ENCODE measurements at regions not wholly inside any gene's neighbourhood (a gene's known extent, or its start where the extent isn't known, plus 50 kb on each side); places are given as distances from the start of the nearest gene placed in this dataset.

GRCh38 chr11:35087648-35088047 lies 51.3 kb upstream of the CD44 start (continued):
- TF ChIP-seq TP53 (CRISPR knock-in tag; IDR thresholded peaks at IDR 0.05), result no peak
- TF ChIP-seq CBX2 (IDR thresholded peaks at IDR 0.05; ENCODE audit: borderline replicate concordance, low read depth), result no peak
- no peak for TF ChIP-seq HES2 (IDR thresholded peaks at IDR 0.05)
- no peak for TF ChIP-seq SMC3 (IDR thresholded peaks at IDR 0.05)
- no peak for TF ChIP-seq POLR2AphosphoS2 (conservative IDR thresholded peaks at IDR 0.05; ENCODE audit: low read length)

GRCh38 chr11:35088226-35088625 lies 50.7 kb upstream of the CD44 start:
- ChIA-PET CTCF (interaction anchor here (1.1 kb wide), 1 partner anchor 91 kb away, joined by 3 read pairs; no protein-coding TSS in a partner anchor), POLR2A (interaction anchor here (0.5 kb wide), 1 partner anchor 67 kb away, joined by 3 read pairs; no protein-coding TSS in a partner anchor)
- DNase-seq (ENCODE audit: low read depth in 1 of 2, low spot score in 1 of 2) (no peak), FAIRE-seq (no peak), ATAC-seq (no peak)
- Histone ChIP-seq H3K27ac (no peak overlapping the region; a peak in 1 of 6 replicates), H3K4me3 (no peak overlapping the region), H3K4me1 (peaks cover 15% of the 10 kb centered on the region), H3K4me2 (no peak overlapping the region), H3K9me3 (no peaks in the 10 kb centered on the region)
- WGBS (ENCODE audit: missing lambda C conversion rate), result 94% methylated on average over 2 of the region's 2 CpGs
- TF ChIP-seq ESRRA (IDR thresholded peaks at IDR 0.05; ENCODE audit: borderline replicate concordance, low read length), result no peak
- no peak for TF ChIP-seq MAFK (IDR thresholded peaks at IDR 0.05; ENCODE audit: partially characterized antibody)
- no peak for TF ChIP-seq EHF (CRISPR knock-in tag; IDR thresholded peaks at IDR 0.05)
- TF ChIP-seq POLR2A (IDR thresholded peaks at IDR 0.05; ENCODE audit: low read length), result no peak
- no peak for TF ChIP-seq FOSB (CRISPR knock-in tag; IDR thresholded peaks at IDR 0.05)
- no peak for TF ChIP-seq HOXA7 (CRISPR knock-in tag; IDR thresholded peaks at IDR 0.05)
- TF ChIP-seq PHF8 (IDR thresholded peaks at IDR 0.05; ENCODE audit: borderline replicate concordance, low read depth), result no peak
- no peak for TF ChIP-seq GATA3 (IDR thresholded peaks at IDR 0.05; ENCODE audit: borderline replicate concordance)
- no peak for TF ChIP-seq JUNB (IDR thresholded peaks at IDR 0.05)
- TF ChIP-seq MYC (IDR thresholded peaks at IDR 0.05; ENCODE audit: borderline replicate concordance, low read length), result no peak

- ChIA-PET POLR2A (interaction anchor here (0.5 kb wide), 1 partner anchor 68 kb away, joined by 3 read pairs; no protein-coding TSS in a partner anchor), CTCF (interaction anchor here (0.7 to 1.1 kb wide), 2 partner anchors 16 to 91 kb away, joined by 3 read pairs; no protein-coding TSS in a partner anchor)
- peaks cover 11% of the 10 kb centered on the region for H3K4me1 ChIP-seq
- no peak for DNase-seq (ENCODE audit: low read depth in 1 of 2, low spot score in 1 of 2)
- H3K27ac ChIP-seq, result no peak overlapping the region
- no peak overlapping the region for H3K4me2 ChIP-seq
- FAIRE-seq, result no peak
- WGBS (ENCODE audit: missing lambda C conversion rate), result 73% methylated on average over 4 of the region's 4 CpGs
- no peaks in the 10 kb centered on the region for H3K9me3 ChIP-seq
- no peak for ATAC-seq
- no peak overlapping the region for H3K4me3 ChIP-seq
- no peak for TF ChIP-seq JUNB (IDR thresholded peaks at IDR 0.05)
- TF ChIP-seq MAX (IDR thresholded peaks at IDR 0.05), result no peak
- TF ChIP-seq CBX2 (IDR thresholded peaks at IDR 0.05; ENCODE audit: borderline replicate concordance, low read depth), result no peak
- TF ChIP-seq EP300 (IDR thresholded peaks at IDR 0.05), result no peak
- TF ChIP-seq ZFP36 (IDR thresholded peaks at IDR 0.05; ENCODE audit: borderline replicate concordance, partially characterized antibody), result no peak
- TF ChIP-seq E2F6 (IDR thresholded peaks at IDR 0.05; ENCODE audit: borderline replicate concordance, low read depth), result no peak
Measured at GRCh38 chr11:35088676-35089075, 50.3 kb upstream of the CD44 start.
